Spleen (tissue), 11 donors: ENCODE measurements at regions not wholly inside any gene's neighbourhood (a gene's known extent, or its start where the extent isn't known, plus 50 kb on each side); places are given as distances from the start of the nearest gene placed in this dataset.
"Not testable (repeated sequence)": the region's sequence is repeated elsewhere in the genome, so short reads cannot be mapped to it uniquely, and the experiment has no call there.

Experiments used
- DNase-seq: peaks from one replicate; pipeline ENCODE4 v3.0.0-alpha.2; 2020
- H3K27ac ChIP-seq, 8 donors: fragments of 200-600 bp; sonication (generic) in 7 of 8; 1 replicate in 4 of 8; 2 replicates in 4 of 8; pipeline versions ENCODE4 v1.5.0 to v1.8.0; 2016 to 2021; ENCODE audit warnings: inconsistent platforms in 4 of 8, mild to moderate bottlenecking in 4 of 8, moderate library complexity in 1 of 8
- H3K27me3 ChIP-seq, 7 donors: fragments of 200-600 bp; sonication (generic) in 6 of 7; replicated peaks in 1 of 7; 1 replicate in 4 of 7; 2 replicates in 3 of 7; pipeline versions ENCODE4 v1.5.0 to v1.8.0; 2016 to 2021; ENCODE audit warnings: inconsistent platforms in 3 of 7, mild to moderate bottlenecking in 1 of 7
- H3K36me3 ChIP-seq, 6 donors: fragments of 200-600 bp; sonication (generic) in 5 of 6; 1 replicate in 4 of 6; 2 replicates in 2 of 6; pipeline versions ENCODE4 v1.5.0 to v1.8.0; 2016 to 2021; ENCODE audit warnings: inconsistent platforms in 2 of 6
- H3K4me1 ChIP-seq, 6 donors: fragments of 200-600 bp; sonication (generic) in 5 of 6; 1 replicate in 3 of 6; 2 replicates in 3 of 6; pipeline versions ENCODE4 v1.5.0 to v1.8.0; 2016 to 2021; ENCODE audit warnings: inconsistent platforms in 3 of 6
- H3K4me3 ChIP-seq, 8 donors: fragments of 200-600 bp; sonication (generic) in 7 of 8; 1 replicate in 4 of 8; 2 replicates in 4 of 8; pipeline versions ENCODE4 v1.5.0 to v1.8.0; 2016 to 2021; ENCODE audit warnings: inconsistent platforms in 4 of 8, mild to moderate bottlenecking in 4 of 8, moderate library complexity in 2 of 8
- H3K9me3 ChIP-seq, 8 donors: fragments of 200-600 bp; sonication (generic) in 7 of 8; 1 replicate in 4 of 8; 2 replicates in 4 of 8; pipeline versions ENCODE4 v1.5.0 to v1.8.0; 2016 to 2021; ENCODE audit warnings: inconsistent platforms in 4 of 8
- POLR2A ChIP-seq, 3 donors: fragments of 450-650 bp; IDR thresholded peaks; one replicate each; pipeline ENCODE4 v1.5.1; 2017; ENCODE audit warnings: antibody characterized with exemption in 3 of 3, mild to moderate bottlenecking in 1 of 3
- POLR2AphosphoS5 ChIP-seq, 3 donors: sonication (generic); formaldehyde crosslinking; IDR thresholded peaks; one replicate each; pipeline ENCODE4 v1.5.1; 2017; ENCODE audit warnings: antibody characterized with exemption in 3 of 3
- WGBS, 5 donors: extraction: QIAGEN DNeasy Blood & Tissue Kit in 3 of 5; methylation state at CpG; one replicate each; pipeline versions ENCODE4 v1.1.5 to v1.1.7; 2013 to 2018; 5-methylcytosine and 5-hydroxymethylcytosine counted together
- intact Hi-C: fragments of 100-400 bp; cut with DNase I; formaldehyde crosslinking; loops from one replicate; pipeline ENCODE4 v1.15.0; 2023; ENCODE audit warnings: low total_unique reads
- TF ChIP-seq, protein P1 (sequence below), 11 experiments: fragments of 200-600 bp in 7 of 11; fragments of 450-650 bp in 4 of 11; sonication (generic) in 4 of 11; IDR thresholded peaks in 8 of 11; conservative IDR thresholded peaks in 3 of 11; 1 replicate in 7 of 11; 2 replicates in 4 of 11; pipeline versions ENCODE4 v1.4.0 to v1.8.0; 2016 to 2021; ENCODE audit warnings: antibody characterized with exemption in 11 of 11, inconsistent platforms in 4 of 11, mild to moderate bottlenecking in 1 of 11
- donor health status: healthy with polysubstance abuse.
- donor health status: DM: no; HTN: no; CAD: no; lungs with moderate emphysema.
- donor health status: DM: no; HTN: no; CAD: no.
- donor health status: Bipolar disorder and iron deficiency.
- donor health status: healthy.
- donor health status: DM: no; HTN: no; CAD: no.
- donor health status: DM: yes; HTN: yes; CAD: no.

DNA sequence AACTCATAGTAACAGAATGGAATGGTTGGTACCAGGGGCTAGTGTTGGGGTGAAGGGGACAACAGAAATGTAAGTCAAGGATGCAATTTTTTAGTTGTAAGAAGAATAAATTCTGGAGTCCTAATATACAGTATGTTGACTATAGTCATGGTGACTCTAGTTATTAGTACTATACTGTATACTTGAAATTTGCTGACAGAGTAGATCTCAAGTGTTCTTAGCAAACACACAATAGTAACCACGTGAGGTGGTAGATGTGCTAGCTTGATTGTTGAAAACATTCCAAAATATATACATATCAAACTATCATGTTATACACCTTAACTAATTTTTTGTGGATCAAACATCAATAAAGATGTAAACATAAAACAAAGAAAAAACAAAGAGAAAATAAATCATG, 1345.1 kb upstream of the PCDH20 start:
- no peaks in the 10 kb centered on the region for H3K36me3 ChIP-seq
- intact Hi-C loops: no loop called here
- no peak overlapping the region for H3K4me3 ChIP-seq
- no peak for DNase-seq
- no peak overlapping the region for H3K27ac ChIP-seq
- 45 to 76% (median 61%) methylated on average over 1 of the region's 1 CpG for WGBS, 5 donors
- no peak for TF ChIP-seq POLR2A (IDR thresholded peaks at IDR 0.05)
- no peak for TF ChIP-seq POLR2AphosphoS5 (IDR thresholded peaks at IDR 0.05)
- TF ChIP-seq, protein P1, sequence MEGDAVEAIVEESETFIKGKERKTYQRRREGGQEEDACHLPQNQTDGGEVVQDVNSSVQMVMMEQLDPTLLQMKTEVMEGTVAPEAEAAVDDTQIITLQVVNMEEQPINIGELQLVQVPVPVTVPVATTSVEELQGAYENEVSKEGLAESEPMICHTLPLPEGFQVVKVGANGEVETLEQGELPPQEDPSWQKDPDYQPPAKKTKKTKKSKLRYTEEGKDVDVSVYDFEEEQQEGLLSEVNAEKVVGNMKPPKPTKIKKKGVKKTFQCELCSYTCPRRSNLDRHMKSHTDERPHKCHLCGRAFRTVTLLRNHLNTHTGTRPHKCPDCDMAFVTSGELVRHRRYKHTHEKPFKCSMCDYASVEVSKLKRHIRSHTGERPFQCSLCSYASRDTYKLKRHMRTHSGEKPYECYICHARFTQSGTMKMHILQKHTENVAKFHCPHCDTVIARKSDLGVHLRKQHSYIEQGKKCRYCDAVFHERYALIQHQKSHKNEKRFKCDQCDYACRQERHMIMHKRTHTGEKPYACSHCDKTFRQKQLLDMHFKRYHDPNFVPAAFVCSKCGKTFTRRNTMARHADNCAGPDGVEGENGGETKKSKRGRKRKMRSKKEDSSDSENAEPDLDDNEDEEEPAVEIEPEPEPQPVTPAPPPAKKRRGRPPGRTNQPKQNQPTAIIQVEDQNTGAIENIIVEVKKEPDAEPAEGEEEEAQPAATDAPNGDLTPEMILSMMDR (IDR thresholded peaks at IDR 0.05 in 8 of 11, conservative IDR thresholded peaks at IDR 0.05 in 3 of 11): no peak
- H3K4me1 ChIP-seq: no peaks in the 10 kb centered on the region
- H3K9me3 ChIP-seq: peaks cover 0 to 26% (median 3%) of the 10 kb centered on the region in 8 donors
- no peaks in the 10 kb centered on the region for H3K27me3 ChIP-seq

DNA sequence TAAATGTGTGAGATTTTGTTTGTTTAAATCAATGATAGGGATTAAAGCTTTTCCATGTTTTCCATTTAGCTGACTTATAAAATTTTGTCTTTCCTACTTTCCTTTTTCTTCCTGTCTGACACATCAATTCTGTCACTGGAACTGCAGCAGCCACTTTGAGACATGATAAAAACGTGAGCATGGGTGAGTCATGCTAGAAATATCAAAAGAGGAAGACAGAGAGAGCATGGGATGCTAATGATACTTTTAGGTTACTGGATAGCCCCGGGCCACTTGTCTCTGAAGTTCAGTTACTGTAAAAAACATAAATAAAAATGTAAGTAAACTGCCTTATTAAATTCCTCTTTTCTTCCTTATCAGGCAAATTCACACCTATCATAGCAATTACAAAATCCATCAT, 1332.0 kb upstream of the PCDH20 start:
- WGBS, 5 donors: 22 to 41% (median 33%) methylated on average over 2 of the region's 2 CpGs
- Histone ChIP-seq H3K27ac (no peak overlapping the region), H3K4me1 (no peaks in the 10 kb centered on the region), H3K27me3 (no peaks in the 10 kb centered on the region), H3K36me3 (no peaks in the 10 kb centered on the region), H3K4me3 (no peak overlapping the region), H3K9me3 (peaks cover 0 to 5% (median 0%) of the 10 kb centered on the region in 8 donors)
- intact Hi-C loops: no loop called here
- DNase-seq: no peak
- TF ChIP-seq, protein P1 (IDR thresholded peaks at IDR 0.05 in 8 of 11, conservative IDR thresholded peaks at IDR 0.05 in 3 of 11): no peak
- TF ChIP-seq POLR2A (IDR thresholded peaks at IDR 0.05) (no peak), POLR2AphosphoS5 (IDR thresholded peaks at IDR 0.05) (no peak)

DNA sequence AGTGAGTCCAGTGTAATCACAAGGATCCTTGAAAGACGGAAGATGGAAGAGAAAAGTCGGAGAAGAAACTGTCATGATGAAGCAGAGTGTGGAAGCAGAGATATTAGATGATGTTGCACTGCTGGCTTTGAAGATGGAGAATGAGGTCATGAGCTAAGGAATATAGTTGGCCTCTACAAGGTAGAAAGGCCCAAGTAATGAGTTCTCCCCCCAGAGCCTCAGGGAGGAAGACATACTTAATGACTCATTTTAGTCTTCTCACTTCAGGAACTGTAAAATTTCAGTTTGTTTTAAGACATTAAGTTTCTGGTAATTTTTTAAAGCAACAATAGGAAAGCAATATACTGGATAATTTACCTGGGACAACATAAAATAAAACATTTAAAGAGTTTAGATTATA, 1331.5 kb upstream of the PCDH20 start:
- intact Hi-C loops: no loop called here
- Histone ChIP-seq H3K4me3 (no peak overlapping the region), H3K27me3 (no peaks in the 10 kb centered on the region), H3K9me3 (peaks cover 0 to 5% (median 0%) of the 10 kb centered on the region in 8 donors), H3K4me1 (no peaks in the 10 kb centered on the region), H3K36me3 (no peaks in the 10 kb centered on the region), H3K27ac (no peak overlapping the region)
- TF ChIP-seq, protein P1 (IDR thresholded peaks at IDR 0.05 in 8 of 11, conservative IDR thresholded peaks at IDR 0.05 in 3 of 11): no peak
- no peak for TF ChIP-seq POLR2AphosphoS5 (IDR thresholded peaks at IDR 0.05)
- TF ChIP-seq POLR2A (IDR thresholded peaks at IDR 0.05): no peak
- DNase-seq: no peak
- WGBS, 5 donors: 81 to 98% (median 83%) methylated on average over 2 of the region's 2 CpGs

DNA sequence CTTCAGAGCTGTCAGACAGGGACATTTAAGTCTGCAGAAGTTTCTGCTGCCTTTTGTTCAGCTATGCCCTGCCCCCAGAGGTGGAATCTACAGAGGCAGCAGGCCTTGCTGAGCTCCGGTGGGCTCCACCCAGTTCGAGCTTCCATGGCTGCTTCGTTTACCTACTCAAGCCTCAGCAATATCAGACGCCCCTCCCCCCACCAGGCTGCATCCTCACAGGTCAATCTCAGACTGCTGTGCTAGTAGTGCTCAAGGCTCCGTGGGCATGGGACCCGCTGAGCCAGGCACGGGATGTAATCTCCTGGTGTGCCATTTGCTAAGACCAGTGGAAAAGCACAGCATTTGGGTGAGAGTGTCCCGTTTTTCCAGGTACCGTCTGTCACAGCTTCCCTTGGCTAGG, 1314.1 kb upstream of the PCDH20 start:
- H3K4me1 ChIP-seq, H3K27me3 ChIP-seq, H3K4me3 ChIP-seq, DNase-seq, H3K36me3 ChIP-seq, intact Hi-C loops, H3K27ac ChIP-seq: not testable (repeated sequence)
- H3K9me3 ChIP-seq: peaks cover 0 to 56% (median 34%) of the 10 kb centered on the region in 8 donors
- WGBS, 5 donors: 69 to 94% (median 84%) methylated on average over 4 to 9 of the region's 9 CpGs

DNA sequence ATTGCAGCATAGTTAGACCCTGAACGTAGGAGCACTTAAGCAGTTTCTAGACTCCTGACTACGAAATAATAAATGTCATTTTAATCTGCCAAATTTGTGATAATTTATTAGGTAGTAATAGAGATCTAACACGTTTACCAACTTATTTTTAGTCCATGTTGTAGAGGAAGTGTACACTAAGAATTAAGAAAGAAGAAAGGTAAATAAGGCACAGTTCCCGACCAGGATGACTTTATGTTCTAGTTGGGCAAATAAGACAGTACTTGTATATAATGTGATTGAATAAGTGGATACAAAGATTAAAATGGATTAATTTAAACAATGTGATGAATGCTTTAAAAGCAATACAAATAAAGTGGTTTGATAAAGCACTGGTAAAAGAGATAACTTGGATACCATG, 1306.2 kb upstream of the PCDH20 start:
- no peak for DNase-seq
- no peak overlapping the region for H3K27ac ChIP-seq
- H3K4me3 ChIP-seq: no peak overlapping the region
- intact Hi-C loops: no loop called here
- H3K27me3 ChIP-seq: no peaks in the 10 kb centered on the region
- TF ChIP-seq, protein P1 (IDR thresholded peaks at IDR 0.05 in 8 of 11, conservative IDR thresholded peaks at IDR 0.05 in 3 of 11): no peak
- TF ChIP-seq POLR2AphosphoS5 (IDR thresholded peaks at IDR 0.05): no peak
- TF ChIP-seq POLR2A (IDR thresholded peaks at IDR 0.05): no peak
- peaks cover 0 to 18% (median 13%) of the 10 kb centered on the region in 8 donors for H3K9me3 ChIP-seq
- WGBS, 5 donors: 40 to 54% (median 42%) methylated on average over 4 of the region's 4 CpGs
- no peaks in the 10 kb centered on the region for H3K4me1 ChIP-seq
- no peaks in the 10 kb centered on the region for H3K36me3 ChIP-seq

DNA sequence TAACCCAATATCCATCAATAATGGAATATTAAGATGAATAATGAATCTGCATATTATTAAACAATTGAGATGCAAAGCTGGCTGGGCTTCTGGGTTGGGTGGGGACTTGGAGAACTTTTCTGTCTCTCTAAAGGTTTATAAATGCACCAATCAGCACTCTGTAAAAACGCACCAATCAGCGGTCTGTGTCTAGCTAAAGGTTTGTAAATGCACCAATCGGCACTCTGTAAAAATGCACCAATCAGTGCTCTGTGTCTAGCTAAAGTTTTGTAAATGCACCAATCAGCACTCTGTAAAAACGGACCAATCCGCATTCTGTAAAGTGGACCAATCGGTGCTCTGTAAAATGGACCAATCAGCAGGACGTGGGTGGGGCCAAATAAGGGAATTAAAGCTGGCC, 1296.3 kb upstream of the PCDH20 start:
- H3K4me3 ChIP-seq, DNase-seq, intact Hi-C loops, H3K4me1 ChIP-seq, H3K27me3 ChIP-seq, H3K36me3 ChIP-seq, H3K27ac ChIP-seq: not testable (repeated sequence)
- 82 to 94% (median 86%) methylated on average over 7 of the region's 7 CpGs for WGBS, 5 donors
- H3K9me3 ChIP-seq: peaks cover 0 to 26% (median 10%) of the 10 kb centered on the region in 8 donors
